Naive thymus-derived CD4-positive, alpha-beta T cell (primary cell): ENCODE measurements at regions not wholly inside any gene's neighbourhood (a gene's known extent, or its start where the extent isn't known, plus 50 kb on each side); places are given as distances from the start of the nearest gene placed in this dataset.

Experiments used
- ATAC-seq: fragments of 150-1000 bp; cut with Tn5 transposase; 2 replicates; pipeline ENCODE4 v1.10.0; 2021; ENCODE audit warnings: mild to moderate bottlenecking, moderate library complexity
- CTCF ChIA-PET: fragments of 350-600 bp; sonication (Branson Sonifier 250); formaldehyde crosslinking; loops from one replicate; lab custom pipeline; 2021; ENCODE audit warnings: antibody characterized with exemption; lab: Charles Lee
- POLR2A ChIA-PET: fragments of 350-600 bp; sonication (Branson Sonifier 250); formaldehyde crosslinking; loops from one replicate; lab custom pipeline; 2021; ENCODE audit warnings: antibody characterized with exemption, inconsistent platforms; lab: Charles Lee
- DNase-seq, 9 donors: peaks; one replicate each; pipeline versions ENCODE4 v3.0.0 to v3.0.0-alpha.2; 2020 to 2022; ENCODE audit warnings: mixed read lengths in 1 of 9
- H3K27ac ChIP-seq: one replicate; pipeline ENCODE4 v1.7.0; 2013; ENCODE audit warnings: mild to moderate bottlenecking, low read depth, low read length, moderate library complexity
- H3K27me3 ChIP-seq, 2 donors: one replicate each; pipeline ENCODE4 v1.7.0; 2013; ENCODE audit warnings: low read length in 2 of 2, mild to moderate bottlenecking in 2 of 2, moderate library complexity in 2 of 2; ENCODE audit not compliant: control insufficient read depth in 2 of 2, insufficient read depth in 2 of 2
- H3K36me3 ChIP-seq, 3 experiments: 1 replicate in 2 of 3; 2 replicates in 1 of 3; pipeline ENCODE4 v1.7.0; 2013; ENCODE audit warnings: low read length in 3 of 3, mild to moderate bottlenecking in 3 of 3, moderate library complexity in 1 of 3; ENCODE audit not compliant: insufficient read depth in 3 of 3, control insufficient read depth in 2 of 3
- H3K4me1 ChIP-seq, 2 donors: one replicate each; pipeline ENCODE4 v1.7.0; 2013; ENCODE audit warnings: low read length in 2 of 2, mild to moderate bottlenecking in 2 of 2, moderate library complexity in 1 of 2; ENCODE audit not compliant: control insufficient read depth in 2 of 2, insufficient read depth in 2 of 2
- H3K4me3 ChIP-seq: 2 replicates; pipeline ENCODE4 v1.7.0; 2013; ENCODE audit warnings: mild to moderate bottlenecking, low read length
- H3K9me3 ChIP-seq, 3 experiments: 1 replicate in 2 of 3; 2 replicates in 1 of 3; pipeline ENCODE4 v1.7.0; 2013; ENCODE audit warnings: low read length in 3 of 3; ENCODE audit not compliant: control insufficient read depth in 2 of 3
- H3K27ac Mint-ChIP-seq, 9 donors: one replicate each; pipeline ENCODE4 v1.8.0; 2020 to 2022; ENCODE audit warnings: mixed read lengths in 9 of 9, mild to moderate bottlenecking in 8 of 9, moderate library complexity in 5 of 9, inconsistent platforms in 2 of 9
- H3K27me3 Mint-ChIP-seq, 5 donors: one replicate each; pipeline ENCODE4 v1.8.0; 2021 to 2022; ENCODE audit warnings: mixed read lengths in 5 of 5, mild to moderate bottlenecking in 1 of 5
- H3K36me3 Mint-ChIP-seq, 5 donors: one replicate each; pipeline ENCODE4 v1.8.0; 2020 to 2022; ENCODE audit warnings: mixed read lengths in 5 of 5, mild to moderate bottlenecking in 3 of 5, inconsistent platforms in 1 of 5
- H3K4me1 Mint-ChIP-seq, 7 donors: one replicate each; pipeline ENCODE4 v1.8.0; 2020 to 2022; ENCODE audit warnings: mixed read lengths in 7 of 7, mild to moderate bottlenecking in 3 of 7, inconsistent platforms in 1 of 7
- H3K4me3 Mint-ChIP-seq, 10 donors: one replicate each; pipeline ENCODE4 v1.8.0; 2020 to 2022; ENCODE audit warnings: mild to moderate bottlenecking in 10 of 10, mixed read lengths in 10 of 10, moderate library complexity in 6 of 10, inconsistent platforms in 2 of 10
- H3K9me3 Mint-ChIP-seq, 11 donors: one replicate each; pipeline ENCODE4 v1.8.0; 2020 to 2022; ENCODE audit warnings: mixed read lengths in 11 of 11, mild to moderate bottlenecking in 4 of 11, inconsistent platforms in 1 of 11, moderate library complexity in 1 of 11
- intact Hi-C, 2 donors: fragments of 100-400 bp; cut with micrococcal nuclease; formaldehyde crosslinking; loops; one replicate each; pipeline ENCODE4 v1.15.1; 2023

DNA sequence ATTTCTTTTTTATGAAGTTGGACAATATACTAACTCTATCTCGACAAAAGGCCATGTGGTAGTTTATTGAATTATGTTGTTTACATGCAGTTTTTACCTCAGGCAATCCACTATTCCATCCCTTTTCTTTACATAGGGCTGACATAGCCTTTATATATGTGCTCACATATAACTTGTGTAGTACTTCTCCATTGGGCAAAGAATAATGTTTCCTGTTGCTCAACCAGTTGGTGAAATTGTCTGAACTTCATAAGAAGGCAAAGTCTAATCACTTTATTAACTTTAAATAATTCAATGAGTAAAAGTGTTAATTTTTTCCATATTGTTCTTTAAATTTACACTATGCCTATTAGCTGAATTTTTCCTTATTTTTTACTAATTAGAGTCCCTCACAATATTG, 1272.1 kb downstream of the EPHA7 start:
- ChIA-PET CTCF (no interaction called here), POLR2A (no interaction called here)
- Histone ChIP-seq H3K9me3 (no peaks in the 10 kb centered on the region), H3K27me3 (no peaks in the 10 kb centered on the region), H3K4me1 (no peaks in the 10 kb centered on the region), H3K4me3 (no peak overlapping the region), H3K36me3 (no peaks in the 10 kb centered on the region), H3K27ac (no peak overlapping the region)
- ATAC-seq (no peak), DNase-seq (no peak)
- Mint-ChIP-seq H3K27me3 (no peaks in the 10 kb centered on the region), H3K4me1 (peaks cover 0 to 1% (median 0%) of the 10 kb centered on the region in 7 donors), H3K27ac (no peak overlapping the region), H3K36me3 (no peaks in the 10 kb centered on the region), H3K9me3 (peaks cover 0 to 23% (median 2%) of the 10 kb centered on the region in 11 donors), H3K4me3 (no peak overlapping the region)
- intact Hi-C loops, result no loop called here

GRCh38 chr6:92139601-92140000, 1279.8 kb downstream of the EPHA7 start:
- ChIA-PET POLR2A (no interaction called here), CTCF (no interaction called here)
- H3K4me3 ChIP-seq, result no peak overlapping the region
- no peaks in the 10 kb centered on the region for H3K9me3 ChIP-seq
- Mint-ChIP-seq H3K27me3 (no peaks in the 10 kb centered on the region), H3K36me3 (no peaks in the 10 kb centered on the region), H3K9me3 (peaks cover 0 to 25% (median 3%) of the 10 kb centered on the region in 11 donors), H3K27ac (no peak overlapping the region), H3K4me1 (peaks cover 0 to 1% (median 0%) of the 10 kb centered on the region in 7 donors), H3K4me3 (no peak overlapping the region)
- ATAC-seq, result no peak
- no peaks in the 10 kb centered on the region for H3K36me3 ChIP-seq
- H3K27ac ChIP-seq, result no peak overlapping the region
- intact Hi-C loops, result no loop called here
- no peaks in the 10 kb centered on the region for H3K27me3 ChIP-seq
- DNase-seq, result no peak
- H3K4me1 ChIP-seq, result no peaks in the 10 kb centered on the region

- Mint-ChIP-seq H3K36me3 (no peaks in the 10 kb centered on the region), H3K9me3 (peaks cover 0 to 19% (median 4%) of the 10 kb centered on the region in 11 donors), H3K4me3 (no peak overlapping the region), H3K4me1 (no peaks in the 10 kb centered on the region), H3K27me3 (no peaks in the 10 kb centered on the region), H3K27ac (no peak overlapping the region)
- ChIA-PET CTCF (no interaction called here), POLR2A (no interaction called here)
- intact Hi-C loops, result no loop called here
- H3K4me3 ChIP-seq, result no peak overlapping the region
- ATAC-seq, result no peak
- H3K27me3 ChIP-seq, result no peaks in the 10 kb centered on the region
- no peaks in the 10 kb centered on the region for H3K4me1 ChIP-seq
- H3K27ac ChIP-seq, result no peak overlapping the region
- H3K36me3 ChIP-seq, result no peaks in the 10 kb centered on the region
- no peaks in the 10 kb centered on the region for H3K9me3 ChIP-seq
- DNase-seq, result no peak
Measured at GRCh38 chr6:92132957-92133356, 1286.4 kb downstream of the EPHA7 start.

DNA sequence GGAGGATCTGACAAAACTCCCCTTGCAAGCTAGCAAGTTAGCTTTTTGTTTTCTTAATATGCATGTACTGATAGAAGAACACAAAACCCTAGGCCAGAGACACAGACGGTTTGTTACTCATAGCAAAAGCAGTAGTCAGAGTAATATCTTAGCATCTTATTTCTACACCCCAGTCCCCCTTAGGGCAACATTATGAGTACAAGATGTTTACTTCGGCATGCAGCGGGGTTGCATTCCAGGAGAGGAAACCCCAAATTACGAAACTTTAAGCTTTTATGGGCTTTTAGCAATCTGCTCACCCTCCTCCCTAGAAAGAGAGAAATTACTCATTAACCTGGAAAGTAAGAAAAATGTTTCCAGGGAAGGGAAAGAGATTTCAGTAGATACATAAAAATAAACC, 1286.9 kb downstream of the EPHA7 start:
- Mint-ChIP-seq H3K27ac (no peak overlapping the region), H3K9me3 (peaks cover 0 to 19% (median 4%) of the 10 kb centered on the region in 11 donors), H3K4me3 (no peak overlapping the region), H3K4me1 (no peaks in the 10 kb centered on the region), H3K27me3 (peaks cover 0 to 3% (median 0%) of the 10 kb centered on the region in 5 donors), H3K36me3 (no peaks in the 10 kb centered on the region)
- Histone ChIP-seq H3K36me3 (no peaks in the 10 kb centered on the region), H3K4me1 (no peaks in the 10 kb centered on the region), H3K27ac (no peak overlapping the region), H3K9me3 (no peaks in the 10 kb centered on the region), H3K4me3 (no peak overlapping the region), H3K27me3 (no peaks in the 10 kb centered on the region)
- intact Hi-C loops, result no loop called here
- DNase-seq (no peak), ATAC-seq (no peak)
- ChIA-PET CTCF (no interaction called here), POLR2A (no interaction called here)

GRCh38 chr6:92130944-92131343, 1288.4 kb downstream of the EPHA7 start:
- Mint-ChIP-seq H3K36me3 (no peaks in the 10 kb centered on the region), H3K4me3 (no peak overlapping the region), H3K9me3 (peaks cover 0 to 23% (median 4%) of the 10 kb centered on the region in 11 donors), H3K27me3 (peaks cover 0 to 4% (median 0%) of the 10 kb centered on the region in 5 donors), H3K4me1 (no peaks in the 10 kb centered on the region), H3K27ac (no peak overlapping the region)
- no peaks in the 10 kb centered on the region for H3K27me3 ChIP-seq
- no peak for DNase-seq
- H3K36me3 ChIP-seq, result no peaks in the 10 kb centered on the region
- ChIA-PET POLR2A (no interaction called here), CTCF (no interaction called here)
- no peak overlapping the region for H3K27ac ChIP-seq
- H3K4me3 ChIP-seq, result no peak overlapping the region
- H3K4me1 ChIP-seq, result no peaks in the 10 kb centered on the region
- intact Hi-C loops, result no loop called here
- no peak for ATAC-seq
- no peaks in the 10 kb centered on the region for H3K9me3 ChIP-seq

- ChIA-PET POLR2A (no interaction called here), CTCF (no interaction called here)
- Histone ChIP-seq H3K4me1 (no peaks in the 10 kb centered on the region), H3K9me3 (no peaks in the 10 kb centered on the region), H3K27me3 (no peaks in the 10 kb centered on the region), H3K4me3 (no peak overlapping the region), H3K27ac (no peak overlapping the region), H3K36me3 (no peaks in the 10 kb centered on the region)
- H3K4me3 Mint-ChIP-seq, result no peak overlapping the region
- no peak for DNase-seq
- H3K9me3 Mint-ChIP-seq, result peaks cover 0 to 17% (median 3%) of the 10 kb centered on the region in 11 donors
- no peak for ATAC-seq
- H3K36me3 Mint-ChIP-seq, result no peaks in the 10 kb centered on the region
- H3K27ac Mint-ChIP-seq, result no peak overlapping the region
- peaks cover 0 to 4% (median 0%) of the 10 kb centered on the region in 5 donors for H3K27me3 Mint-ChIP-seq
- intact Hi-C loops, result no loop called here
- H3K4me1 Mint-ChIP-seq, result no peaks in the 10 kb centered on the region
Measured at GRCh38 chr6:92126983-92127382, 1292.4 kb downstream of the EPHA7 start.

GRCh38 chr6:92126088-92126487, 1293.3 kb downstream of the EPHA7 start:
- no peaks in the 10 kb centered on the region for H3K36me3 ChIP-seq
- Mint-ChIP-seq H3K27ac (no peak overlapping the region), H3K9me3 (peaks cover 0 to 17% (median 3%) of the 10 kb centered on the region in 11 donors), H3K27me3 (peaks cover 0 to 4% (median 0%) of the 10 kb centered on the region in 5 donors), H3K4me3 (no peak overlapping the region), H3K4me1 (no peaks in the 10 kb centered on the region), H3K36me3 (no peaks in the 10 kb centered on the region)
- no peaks in the 10 kb centered on the region for H3K9me3 ChIP-seq
- intact Hi-C loops, result no loop called here
- H3K27me3 ChIP-seq, result no peaks in the 10 kb centered on the region
- ChIA-PET CTCF (no interaction called here), POLR2A (no interaction called here)
- H3K4me3 ChIP-seq, result no peak overlapping the region
- no peak overlapping the region for H3K27ac ChIP-seq
- ATAC-seq, result no peak
- no peaks in the 10 kb centered on the region for H3K4me1 ChIP-seq
- DNase-seq, result no peak
